K562 (cell line): ENCODE measurements at regions not wholly inside any gene's neighbourhood (a gene's known extent, or its start where the extent isn't known, plus 50 kb on each side); places are given as distances from the start of the nearest gene placed in this dataset.

Source experiments
- ATAC-seq: fragments of 200-7000 bp; cut with Tn5 transposase; 3 replicates; pipeline ENCODE4 v1.9.1; 2020; ENCODE audit warnings: moderate library complexity
- BruUV-seq: library from RNA; stranded (reverse); fragments of 400-500 nt; replicated peaks from 2 replicates; lab custom pipeline; 2021; lab: Mats Ljungman, UMichigan
- CTCF ChIA-PET: fragments of 300-600 bp; formaldehyde crosslinking; extraction: SDS; loops from one replicate; lab custom pipeline; 2021; ENCODE audit warnings: low intra/inter-chr PET ratio; lab: Yijun Ruan, JAX
- POLR2A ChIA-PET: fragments of 300-600, 350-650 bp; sonication (Branson Sonifier 250); formaldehyde crosslinking; extraction: SDS; loops from one replicate; lab custom pipeline; 2021; ENCODE audit warnings: antibody characterized with exemption, inconsistent platforms; lab: Yijun Ruan, JAX
- DNase-seq, 4 experiments: peaks; one replicate each; pipeline versions ENCODE4 v3.0.0 to v3.0.0-alpha.2; 2011 to 2018; ENCODE audit warnings: low spot score in 3 of 4, mixed read lengths in 3 of 4; ENCODE audit errors: extremely low read depth in 1 of 4
- FAIRE-seq: peaks from 2 replicates; lab custom pipeline; 2011; peaks lifted over from hg19 to GRCh38; lab: Jason Lieb, UNC
- H2AFZ ChIP-seq: 2 replicates; pipeline ENCODE4 v1.6.0; 2011; ENCODE audit warnings: low read depth, low read length, control low read depth, inconsistent platforms
- H3K27ac ChIP-seq: fragments of 200-600 bp; 3 replicates; pipeline ENCODE4 v1.8.0; 2011; ENCODE audit warnings: low read depth, mild to moderate bottlenecking, control low read depth, inconsistent platforms, low read length, moderate library complexity, mixed read lengths; ENCODE audit errors: extremely low read depth
- H3K27me3 ChIP-seq, 2 experiments: fragments of 300-600 bp in 1 of 2; 2 replicates in 1 of 2; 3 replicates in 1 of 2; pipeline versions ENCODE4 v1.6.0 to v1.8.0; 2011; ENCODE audit warnings: inconsistent platforms in 2 of 2, low read length in 2 of 2, mild to moderate bottlenecking in 1 of 2, mixed read lengths in 1 of 2, moderate library complexity in 1 of 2; ENCODE audit not compliant: control insufficient read depth in 2 of 2, insufficient read depth in 2 of 2
- H3K36me3 ChIP-seq: fragments of 300-600 bp; 3 replicates; pipeline ENCODE4 v1.8.0; 2011; ENCODE audit warnings: mild to moderate bottlenecking, low read length, inconsistent platforms; ENCODE audit not compliant: control insufficient read depth, insufficient read depth
- H3K4me1 ChIP-seq, 2 experiments: fragments of 200-600 bp in 1 of 2; replicated peaks in 1 of 2; 2 replicates in 1 of 2; 3 replicates in 1 of 2; pipeline versions ENCODE4 v1.5.1 to v1.8.0; 2011; ENCODE audit warnings: inconsistent platforms in 2 of 2, low read length in 2 of 2, mild to moderate bottlenecking in 1 of 2, mixed read lengths in 1 of 2, moderate library complexity in 1 of 2; ENCODE audit not compliant: control insufficient read depth in 2 of 2, insufficient read depth in 2 of 2
- H3K4me2 ChIP-seq: 2 replicates; pipeline ENCODE4 v1.6.1; 2011; ENCODE audit warnings: low read length, control low read depth, inconsistent platforms, mixed read lengths; ENCODE audit not compliant: insufficient read depth
- H3K4me3 ChIP-seq: fragments of 200-600 bp; sonication (generic), shearing (Covaris generic); 2 replicates; pipeline ENCODE4 v1.5.1; 2016; ENCODE audit warnings: control low read depth, inconsistent platforms
- H3K79me2 ChIP-seq: fragments of 200-600 bp; 3 replicates; pipeline ENCODE4 v1.8.0; 2011; ENCODE audit warnings: low read length, inconsistent platforms; ENCODE audit not compliant: control insufficient read depth, insufficient read depth
- H3K9ac ChIP-seq, 2 experiments: 2 replicates each; pipeline versions ENCODE4 v1.6.0 to v1.6.1; 2011; ENCODE audit warnings: low read depth in 2 of 2, low read length in 2 of 2, control low read depth in 1 of 2, inconsistent platforms in 1 of 2, mild to moderate bottlenecking in 1 of 2, mixed read lengths in 1 of 2; ENCODE audit not compliant: insufficient read depth in 1 of 2
- H3K9me1 ChIP-seq: one replicate; pipeline ENCODE4 v1.6.0; 2011; ENCODE audit warnings: inconsistent platforms, mild to moderate bottlenecking, low read length, moderate library complexity; ENCODE audit not compliant: control insufficient read depth, insufficient read depth
- H3K9me3 ChIP-seq: replicated peaks from 2 replicates; pipeline ENCODE4 v1.5.1; 2011; ENCODE audit warnings: low read depth, low read length, inconsistent platforms; ENCODE audit not compliant: control insufficient read depth, insufficient read depth
- H4K20me1 ChIP-seq: replicated peaks from 2 replicates; pipeline ENCODE4 v1.6.1; 2011; ENCODE audit warnings: low read length, inconsistent platforms, mixed read lengths; ENCODE audit not compliant: control insufficient read depth, insufficient read depth
- CEBPB ChIP-seq: fragments of 450-650 bp; IDR thresholded peaks from 2 replicates; pipeline ENCODE4 v1.6.1; 2016; ENCODE audit warnings: missing genetic modification characterization, missing compliant biosample characterization
- ELF4 ChIP-seq: fragments of 450-650 bp; formaldehyde crosslinking; IDR thresholded peaks from 2 replicates; pipeline ENCODE4 v1.4.0; 2022; ENCODE audit warnings: missing genetic modification characterization
- FOXK2 ChIP-seq, 2 experiments: fragments of 450-650 bp; IDR thresholded peaks in 1 of 2; conservative IDR thresholded peaks in 1 of 2; 2 replicates each; pipeline ENCODE4 v1.6.1; 2016; ENCODE audit warnings: low read depth in 2 of 2, mild to moderate bottlenecking in 1 of 2
- KAT7 ChIP-seq: sonication (generic); formaldehyde crosslinking; IDR thresholded peaks from 2 replicates; pipeline ENCODE4 v1.8.0; 2022; ENCODE audit warnings: missing genetic modification reagents, mild to moderate bottlenecking, borderline replicate concordance
- L3MBTL2 ChIP-seq: fragments of 450-650 bp; IDR thresholded peaks from 2 replicates; pipeline ENCODE4 v1.6.1; 2016; ENCODE audit warnings: mild to moderate bottlenecking, moderate library complexity
- NCOA4 ChIP-seq: fragments of 450-650 bp; IDR thresholded peaks from 2 replicates; pipeline ENCODE4 v1.6.1; 2018; ENCODE audit warnings: mild to moderate bottlenecking; ENCODE audit not compliant: partially characterized antibody
- PHB ChIP-seq: fragments of 250-450 bp; sonication (Bioruptor Pico); IDR thresholded peaks from 2 replicates; pipeline ENCODE4 v1.5.0; 2021
- POLR2H ChIP-seq: IDR thresholded peaks from 2 replicates; pipeline ENCODE4 v1.6.1; 2016; ENCODE audit warnings: missing genetic modification characterization, low read depth, mild to moderate bottlenecking, control low read depth, missing compliant biosample characterization, moderate library complexity
- TRIM24 ChIP-seq, 2 experiments: fragments of 450-650 bp; IDR thresholded peaks; 2 replicates each; pipeline ENCODE4 v1.6.1; 2016
- ZNF140 ChIP-seq: fragments of 250-450 bp; sonication (Bioruptor Pico); IDR thresholded peaks from 2 replicates; pipeline ENCODE4 v1.8.0; 2021; ENCODE audit warnings: moderate library complexity, mild to moderate bottlenecking, inconsistent platforms
- ZNF324 ChIP-seq: fragments of 250-450 bp; sonication (Bioruptor Pico); IDR thresholded peaks from 2 replicates; pipeline ENCODE4 v1.4.0; 2020; ENCODE audit warnings: mild to moderate bottlenecking
- WGBS: fragments of 100-300 bp; shearing (Covaris generic); methylation state at CpG from one replicate; pipeline ENCODE4 v1.1.6; 2016; ENCODE audit warnings: low coverage, mixed read lengths; ENCODE audit not compliant: insufficient coverage; ENCODE audit errors: missing lambda C conversion rate; 5-methylcytosine and 5-hydroxymethylcytosine counted together
- in situ Hi-C: fragments of 300-500 bp; cut with MboI; formaldehyde crosslinking; loops from 4 replicates; pipeline ENCODE4 v1.15.0; 2018; ENCODE audit warnings: inconsistent platforms, mixed read lengths
- intact Hi-C: fragments of 100-400 bp; cut with micrococcal nuclease; formaldehyde crosslinking; loops from 2 replicates; pipeline ENCODE4 v1.14.2; 2022
- TF ChIP-seq, protein P1 (sequence below): sonication (generic); formaldehyde crosslinking; IDR thresholded peaks from 2 replicates; pipeline ENCODE4 v1.8.1; 2022; ENCODE audit warnings: missing genetic modification reagents

- WGBS = 0% methylated on average over 3 of the region's 3 CpGs
- in situ Hi-C loops = no loop called here
- CTCF ChIA-PET = no interaction called here
- no peaks in the 10 kb centered on the region for H3K4me1 ChIP-seq
- TF ChIP-seq ELF4 (CRISPR knock-in tag) (no peak), ZNF324 (CRISPR knock-in tag) (no peak), FOXK2 (conservative IDR thresholded peaks at IDR 0.05 in 1 of 2, IDR thresholded peaks at IDR 0.05 in 1 of 2; ENCODE audit: low read depth in 2 of 2) (no peak), PHB (CRISPR knock-in tag) (no peak)
- TF ChIP-seq, all 486 proteins: peak for 0
- Histone ChIP-seq H3K27me3 (no peaks in the 10 kb centered on the region), H3K36me3 (no peaks in the 10 kb centered on the region), H3K9me1 (no peaks in the 10 kb centered on the region), H2AFZ (no peak overlapping the region), H3K9ac (no peak overlapping the region), H3K4me3 (no peak overlapping the region), H3K27ac (no peak overlapping the region), H3K4me2 (no peak overlapping the region), H3K79me2 (no peaks in the 10 kb centered on the region), H4K20me1 (no peaks in the 10 kb centered on the region), H3K9me3 (no peaks in the 10 kb centered on the region)
- DNase-seq (no peak), FAIRE-seq (no peak), ATAC-seq (no peak)
- no TSS peak for BruUV-seq
- POLR2A ChIA-PET = no interaction called here
- intact Hi-C loops = no loop called here
Measured at GRCh38 chr5:60417500-60418181, 282.3 kb downstream of the DEPDC1B start.

DNA sequence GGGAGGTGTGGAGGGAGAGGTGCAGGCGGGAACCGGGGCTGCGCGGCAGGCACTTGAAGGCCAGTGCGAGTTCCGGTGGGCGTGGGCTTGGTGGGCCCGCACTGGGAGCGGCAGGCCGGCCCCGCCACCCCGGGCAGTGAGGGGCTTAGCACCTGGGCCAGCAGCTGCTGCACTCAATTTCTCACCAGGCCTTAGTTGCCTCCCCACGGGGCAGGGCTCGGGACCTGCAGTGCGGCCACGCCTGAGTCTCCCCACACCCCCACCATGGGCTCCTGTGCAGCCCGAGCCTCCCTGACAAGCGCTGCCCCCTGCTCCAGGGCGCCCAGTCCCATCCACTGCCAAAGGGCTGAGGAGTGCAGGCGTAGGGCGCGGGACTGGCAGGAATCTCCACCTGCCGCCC, 284.5 kb downstream of the DEPDC1B start:
- no peak overlapping the region for H3K4me3 ChIP-seq
- no TSS peak for BruUV-seq
- WGBS = 3% methylated on average over 21 of the region's 23 CpGs
- H3K4me2 ChIP-seq = no peak overlapping the region
- in situ Hi-C loops (no loop called here), intact Hi-C loops (no loop called here)
- CTCF ChIA-PET = no interaction called here
- no peaks in the 10 kb centered on the region for H4K20me1 ChIP-seq
- H3K79me2 ChIP-seq = no peaks in the 10 kb centered on the region
- no peak for FAIRE-seq
- no peaks in the 10 kb centered on the region for H3K4me1 ChIP-seq
- POLR2A ChIA-PET = no interaction called here
- H3K9me3 ChIP-seq = no peaks in the 10 kb centered on the region
- ATAC-seq = no peak
- H3K9me1 ChIP-seq = no peaks in the 10 kb centered on the region
- TF ChIP-seq NCOA4 (no peak), KAT7 (CRISPR knock-in tag) (no peak), ZNF140 (no peak), CEBPB (tag) (no peak), POLR2H (tag) (no peak), TRIM24 (IDR thresholded peaks at IDR 0.05) (no peak), L3MBTL2 (no peak)
- TF ChIP-seq, protein P1, sequence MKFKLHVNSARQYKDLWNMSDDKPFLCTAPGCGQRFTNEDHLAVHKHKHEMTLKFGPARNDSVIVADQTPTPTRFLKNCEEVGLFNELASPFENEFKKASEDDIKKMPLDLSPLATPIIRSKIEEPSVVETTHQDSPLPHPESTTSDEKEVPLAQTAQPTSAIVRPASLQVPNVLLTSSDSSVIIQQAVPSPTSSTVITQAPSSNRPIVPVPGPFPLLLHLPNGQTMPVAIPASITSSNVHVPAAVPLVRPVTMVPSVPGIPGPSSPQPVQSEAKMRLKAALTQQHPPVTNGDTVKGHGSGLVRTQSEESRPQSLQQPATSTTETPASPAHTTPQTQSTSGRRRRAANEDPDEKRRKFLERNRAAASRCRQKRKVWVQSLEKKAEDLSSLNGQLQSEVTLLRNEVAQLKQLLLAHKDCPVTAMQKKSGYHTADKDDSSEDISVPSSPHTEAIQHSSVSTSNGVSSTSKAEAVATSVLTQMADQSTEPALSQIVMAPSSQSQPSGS (CRISPR knock-in tag) = no peak
- no peak overlapping the region for H2AFZ ChIP-seq
- no peak overlapping the region for H3K9ac ChIP-seq
- DNase-seq = no peak
- no peak overlapping the region for H3K27ac ChIP-seq
- no peaks in the 10 kb centered on the region for H3K36me3 ChIP-seq
- H3K27me3 ChIP-seq = no peaks in the 10 kb centered on the region
